ENCODE measurements at regions not wholly inside any gene's neighbourhood (a gene's known extent, or its start where the extent isn't known, plus 50 kb on each side); places are given as distances from the start of the nearest gene placed in this dataset.

- TF ChIP-seq EZH2phosphoT487 (IDR thresholded peaks at IDR 0.05; ENCODE audit: insufficient read depth, low read depth) (no peak), EZH2 (IDR thresholded peaks at IDR 0.05; ENCODE audit: insufficient read depth, poor library complexity, severe bottlenecking) (no peak)
- Histone ChIP-seq H3K79me2 (ENCODE audit: insufficient read depth) (no peaks in the 10 kb centered on the region), H3K4me3 (no peak overlapping the region), H3K9ac (peak overlapping the region; percentile 54), H3K9me2 (ENCODE audit: insufficient read depth) (no peaks in the 10 kb centered on the region), H3K9me3 (ENCODE audit: low read depth) (no peaks in the 10 kb centered on the region), H4K20me1 (ENCODE audit: insufficient read depth) (no peaks in the 10 kb centered on the region), H3K27me3 (replicated peaks; ENCODE audit: insufficient read depth) (no peaks in the 10 kb centered on the region), H2AFZ (peak overlapping the region; percentile 67), H3K4me2 (ENCODE audit: unreplicated experiment) (peak overlapping the region; percentile 27), H3K36me3 (ENCODE audit: low read depth) (no peaks in the 10 kb centered on the region), H3K27ac (peak overlapping the region; percentile 90), H3F3A (ENCODE audit: insufficient read depth) (peaks cover 13% of the 10 kb centered on the region), H3K4me1 (ENCODE audit: insufficient read depth) (peaks cover 16% of the 10 kb centered on the region)
- 4 to 8% methylated on average over 4 of the region's 4 CpGs for WGBS, 2 experiments (ENCODE audit: low coverage in 1 of 2, low lambda C conversion rate in 2 of 2, missing lambda C conversion rate in 2 of 2)
- peak; percentile 92 for DNase-seq
- in situ Hi-C loops (cut with MboI), result no loop called here
These were observed 81.8 kb downstream of the MID1IP1 start for GRCh38 chrX:38882894-38883626.

- in situ Hi-C loops (cut with MboI), result no loop called here
- Histone ChIP-seq H3K9me2 (ENCODE audit: insufficient read depth) (no peaks in the 10 kb centered on the region), H3K4me1 (ENCODE audit: insufficient read depth) (peaks cover 16% of the 10 kb centered on the region), H3K79me2 (ENCODE audit: insufficient read depth) (no peaks in the 10 kb centered on the region), H3F3A (ENCODE audit: insufficient read depth) (peaks cover 13% of the 10 kb centered on the region), H3K4me3 (no peak overlapping the region), H2AFZ (no peak overlapping the region), H3K9me3 (ENCODE audit: low read depth) (no peaks in the 10 kb centered on the region), H4K20me1 (ENCODE audit: insufficient read depth) (no peaks in the 10 kb centered on the region), H3K36me3 (ENCODE audit: low read depth) (no peaks in the 10 kb centered on the region), H3K4me2 (ENCODE audit: unreplicated experiment) (no peak overlapping the region), H3K9ac (no peak overlapping the region), H3K27ac (no peak overlapping the region), H3K27me3 (replicated peaks; ENCODE audit: insufficient read depth) (no peaks in the 10 kb centered on the region)
- DNase-seq, result no peak
- TF ChIP-seq EZH2phosphoT487 (IDR thresholded peaks at IDR 0.05; ENCODE audit: insufficient read depth, low read depth) (no peak), EZH2 (IDR thresholded peaks at IDR 0.05; ENCODE audit: insufficient read depth, poor library complexity, severe bottlenecking) (no peak)
- 100% methylated on average over 1 of the region's 1 CpG for WGBS, 2 experiments (ENCODE audit: low coverage in 1 of 2, low lambda C conversion rate in 2 of 2, missing lambda C conversion rate in 2 of 2)
These were observed 84.9 kb downstream of the MID1IP1 start for GRCh38 chrX:38886112-38886511.

DNA sequence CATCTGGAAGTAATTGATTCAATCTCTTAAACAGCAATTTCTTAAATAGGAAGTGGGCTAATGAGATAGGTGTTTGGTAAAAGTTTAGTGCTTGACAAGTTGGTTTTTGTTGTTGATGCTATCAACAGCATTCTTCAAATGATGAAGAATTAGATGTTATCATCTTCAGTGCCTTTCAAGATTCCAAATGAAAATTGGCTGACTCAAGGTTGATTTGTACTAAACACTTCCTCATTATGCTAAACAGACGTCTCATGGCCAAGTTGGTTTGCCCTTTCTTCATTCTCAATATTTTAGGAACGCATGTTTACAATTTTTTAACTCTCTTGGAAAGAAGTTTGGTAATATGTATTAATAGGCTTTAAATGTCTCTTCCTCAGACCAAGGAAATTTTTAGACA is 86.0 kb downstream of the MID1IP1 start:
- no peaks in the 10 kb centered on the region for H3K27me3 ChIP-seq (replicated peaks; ENCODE audit: insufficient read depth)
- no peak for DNase-seq
- H3K4me3 ChIP-seq, result no peak overlapping the region
- H3K36me3 ChIP-seq (ENCODE audit: low read depth), result no peaks in the 10 kb centered on the region
- no peak overlapping the region for H3K9ac ChIP-seq
- no peak for TF ChIP-seq EZH2phosphoT487 (IDR thresholded peaks at IDR 0.05; ENCODE audit: insufficient read depth, low read depth)
- no peak for TF ChIP-seq EZH2 (IDR thresholded peaks at IDR 0.05; ENCODE audit: insufficient read depth, poor library complexity, severe bottlenecking)
- H3K4me2 ChIP-seq (ENCODE audit: unreplicated experiment), result no peak overlapping the region
- H3K9me3 ChIP-seq (ENCODE audit: low read depth), result no peaks in the 10 kb centered on the region
- peaks cover 25% of the 10 kb centered on the region for H3K4me1 ChIP-seq (ENCODE audit: insufficient read depth)
- no peak overlapping the region for H2AFZ ChIP-seq
- H4K20me1 ChIP-seq (ENCODE audit: insufficient read depth), result no peaks in the 10 kb centered on the region
- peaks cover 13% of the 10 kb centered on the region for H3F3A ChIP-seq (ENCODE audit: insufficient read depth)
- in situ Hi-C loops (cut with MboI), result no loop called here
- no peaks in the 10 kb centered on the region for H3K9me2 ChIP-seq (ENCODE audit: insufficient read depth)
- H3K79me2 ChIP-seq (ENCODE audit: insufficient read depth), result no peaks in the 10 kb centered on the region
- H3K27ac ChIP-seq, result no peak overlapping the region
- WGBS, 2 experiments (ENCODE audit: low coverage in 1 of 2, low lambda C conversion rate in 2 of 2, missing lambda C conversion rate in 2 of 2), result 0 to 6% methylated on average over 2 of the region's 2 CpGs

- Histone ChIP-seq H3K36me3 (ENCODE audit: low read depth) (no peaks in the 10 kb centered on the region), H3K9ac (no peak overlapping the region), H3K4me1 (ENCODE audit: insufficient read depth) (peaks cover 16% of the 10 kb centered on the region; the same call in 1 of the 2 replicates), H2AFZ (no peak overlapping the region), H4K20me1 (ENCODE audit: insufficient read depth) (no peaks in the 10 kb centered on the region), H3K4me3 (no peak overlapping the region), H3K4me2 (ENCODE audit: unreplicated experiment) (no peak overlapping the region), H3K9me3 (ENCODE audit: low read depth) (no peaks in the 10 kb centered on the region), H3K79me2 (ENCODE audit: insufficient read depth) (no peaks in the 10 kb centered on the region), H3K27ac (no peak overlapping the region), H3K27me3 (replicated peaks; ENCODE audit: insufficient read depth) (no peaks in the 10 kb centered on the region), H3F3A (ENCODE audit: insufficient read depth) (no peaks in the 10 kb centered on the region), H3K9me2 (ENCODE audit: insufficient read depth) (no peaks in the 10 kb centered on the region)
- TF ChIP-seq EZH2 (IDR thresholded peaks at IDR 0.05; ENCODE audit: insufficient read depth, poor library complexity, severe bottlenecking) (no peak), EZH2phosphoT487 (IDR thresholded peaks at IDR 0.05; ENCODE audit: insufficient read depth, low read depth) (no peak)
- DNase-seq, result no peak
- in situ Hi-C loops (cut with MboI), result no loop called here
- WGBS, 2 experiments (ENCODE audit: low coverage in 1 of 2, low lambda C conversion rate in 2 of 2, missing lambda C conversion rate in 2 of 2), result 100% methylated on average over 1 of the region's 1 CpG
These were observed 89.1 kb downstream of the MID1IP1 start for GRCh38 chrX:38890326-38890725.
